GM23338 (cell line): ENCODE measurements at regions not wholly inside any gene's neighbourhood (a gene's known extent, or its start where the extent isn't known, plus 50 kb on each side); places are given as distances from the start of the nearest gene placed in this dataset.

ENCODE experiments used
- CREB1 ChIP-seq: fragments of 250-450 bp; sonication (Bioruptor Pico); IDR thresholded peaks from 2 replicates; pipeline ENCODE4 v1.5.0; 2020; ENCODE audit warnings: low read depth, mild to moderate bottlenecking, moderate library complexity
- CTCF ChIP-seq, 2 experiments: fragments of 200-600 bp in 1 of 2; sonication (generic) in 1 of 2; conservative IDR thresholded peaks; 2 replicates each; pipeline versions ENCODE4 v1.5.1 to v1.6.1; 2016 to 2017; ENCODE audit warnings: antibody characterized with exemption in 2 of 2, low read depth in 2 of 2, mild to moderate bottlenecking in 2 of 2, moderate library complexity in 1 of 2
- EZH2 ChIP-seq: fragments of 200-600 bp; sonication (generic); IDR thresholded peaks from one replicate; pipeline ENCODE4 v1.8.0; 2017; ENCODE audit warnings: antibody characterized with exemption, mild to moderate bottlenecking, low read depth; ENCODE audit not compliant: unreplicated experiment
- EZH2phosphoT487 ChIP-seq: fragments of 200-600 bp; sonication (generic); IDR thresholded peaks from one replicate; pipeline ENCODE4 v1.8.1; 2018; ENCODE audit warnings: antibody characterized with exemption; ENCODE audit not compliant: unreplicated experiment
- JUNB ChIP-seq: IDR thresholded peaks from one replicate; pipeline ENCODE4 v1.6.1; 2016; ENCODE audit warnings: antibody characterized with exemption; ENCODE audit not compliant: unreplicated experiment
- POLR2AphosphoS5 ChIP-seq: IDR thresholded peaks from 2 replicates; pipeline ENCODE4 v1.6.1; 2016; ENCODE audit warnings: antibody characterized with exemption, low read depth
- REST ChIP-seq: IDR thresholded peaks from one replicate; pipeline ENCODE4 v1.6.1; 2018; ENCODE audit warnings: antibody characterized with exemption; ENCODE audit not compliant: unreplicated experiment

- TF ChIP-seq CTCF (conservative IDR thresholded peaks at IDR 0.05; ENCODE audit: low read depth in 2 of 2) (no peak), POLR2AphosphoS5 (no peak), JUNB (no peak), REST (no peak), EZH2 (no peak), CREB1 (no peak), EZH2phosphoT487 (no peak)
These were observed 177.1 kb downstream of the RPLP1 start for GRCh38 chr15:69629631-69630161.
